GM11168 (cell line): ENCODE measurements at regions not wholly inside any gene's neighbourhood (a gene's known extent, or its start where the extent isn't known, plus 50 kb on each side); places are given as distances from the start of the nearest gene placed in this dataset.
"Not testable (repeated sequence)": the region's sequence is repeated elsewhere in the genome, so short reads cannot be mapped to it uniquely, and the experiment has no call there.

Source experiments
- in situ Hi-C: fragments of 300-500 bp; cut with MboI; formaldehyde crosslinking; loops from one replicate; pipeline ENCODE4 v1.12.0; 2022; ENCODE audit warnings: low sequenced_read_pairs; ENCODE audit not compliant: unreplicated experiment

- in situ Hi-C loops: no loop called here
Measured at GRCh38 chr6:165775721-165776120, 112.7 kb upstream of the PDE10A start.

GRCh38 chr6:165774903-165775601 lies 112.0 kb upstream of the PDE10A start:
- in situ Hi-C loops: no loop called here

GRCh38 chr6:165770397-165771082 lies 107.5 kb upstream of the PDE10A start:
- in situ Hi-C loops: no loop called here

- in situ Hi-C loops: no loop called here
Measured at GRCh38 chr6:165769884-165770283, 106.8 kb upstream of the PDE10A start.

GRCh38 chr6:165769401-165769800 lies 106.4 kb upstream of the PDE10A start:
- in situ Hi-C loops: no loop called here

GRCh38 chr6:165768961-165769360 lies 105.9 kb upstream of the PDE10A start:
- in situ Hi-C loops: no loop called here

GRCh38 chr6:165767228-165767627 lies 104.2 kb upstream of the PDE10A start:
- in situ Hi-C loops: no loop called here

GRCh38 chr6:165766457-165766856 lies 103.4 kb upstream of the PDE10A start:
- in situ Hi-C loops: no loop called here

- in situ Hi-C loops: no loop called here
Measured at GRCh38 chr6:165766026-165766425, 103.0 kb upstream of the PDE10A start.

GRCh38 chr6:165765256-165765655 lies 102.2 kb upstream of the PDE10A start:
- in situ Hi-C loops: not testable (repeated sequence)

GRCh38 chr6:165762876-165763275 lies 99.8 kb upstream of the PDE10A start:
- in situ Hi-C loops: no loop called here

GRCh38 chr6:165762125-165762524 lies 99.1 kb upstream of the PDE10A start:
- in situ Hi-C loops: no loop called here

GRCh38 chr6:165760803-165761185 lies 97.8 kb upstream of the PDE10A start:
- in situ Hi-C loops: no loop called here

GRCh38 chr6:165760126-165760802 lies 97.2 kb upstream of the PDE10A start:
- in situ Hi-C loops: no loop called here

- in situ Hi-C loops: no loop called here
Measured at GRCh38 chr6:165758441-165758840, 95.4 kb upstream of the PDE10A start.

GRCh38 chr6:165755583-165755982 lies 92.5 kb upstream of the PDE10A start:
- in situ Hi-C loops: no loop called here

- in situ Hi-C loops: no loop called here
Measured at GRCh38 chr6:165753506-165753905, 90.5 kb upstream of the PDE10A start.

- in situ Hi-C loops: no loop called here
Measured at GRCh38 chr6:165752451-165752850, 89.4 kb upstream of the PDE10A start.

GRCh38 chr6:165751486-165751885 lies 88.4 kb upstream of the PDE10A start:
- in situ Hi-C loops: no loop called here

- in situ Hi-C loops: no loop called here
Measured at GRCh38 chr6:165749163-165749562, 86.1 kb upstream of the PDE10A start.

- in situ Hi-C loops: no loop called here
Measured at GRCh38 chr6:165748390-165748789, 85.3 kb upstream of the PDE10A start.
